ENCODE measurements at regions not wholly inside any gene's neighbourhood (a gene's known extent, or its start where the extent isn't known, plus 50 kb on each side); places are given as distances from the start of the nearest gene placed in this dataset.

DNA sequence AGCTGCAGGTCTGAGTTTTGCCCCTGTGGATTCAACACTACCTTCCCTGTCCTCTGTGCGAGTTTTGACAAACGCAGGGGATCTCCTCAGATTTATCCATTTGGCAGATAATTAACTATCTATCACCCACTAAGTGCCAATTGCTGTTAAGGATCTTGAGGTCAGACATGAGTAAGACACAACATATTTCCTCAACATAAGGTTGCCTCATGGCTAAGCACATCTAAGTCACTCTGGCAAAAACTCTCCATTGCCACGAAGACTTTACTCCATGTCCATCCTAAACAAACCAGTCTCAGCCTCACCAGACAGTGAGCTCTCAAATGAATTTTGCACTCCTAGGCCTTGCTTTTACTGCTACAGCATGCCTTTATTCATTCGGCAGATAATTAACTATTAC, 408.4 kb downstream of the MAFB start:
- ChIA-PET CTCF (no interaction called here), POLR2A (no interaction called here)
- Histone ChIP-seq H2AFZ (ENCODE audit: low read depth, low read length) (no peak overlapping the region), H3K9me3 (replicated peaks; ENCODE audit: control insufficient read depth, insufficient read depth, low read length) (no peaks in the 10 kb centered on the region), H4K20me1 (replicated peaks; ENCODE audit: control insufficient read depth, extremely low read depth, insufficient read depth, low read length) (no peaks in the 10 kb centered on the region), H3K9me1 (replicated peaks; ENCODE audit: control insufficient read depth, extremely low read depth, insufficient read depth, low read length) (no peaks in the 10 kb centered on the region), H3K36me3 (ENCODE audit: control insufficient read depth in 2 of 2, extremely low read depth in 1 of 2, insufficient read depth in 2 of 2, low read length in 2 of 2) (no peaks in the 10 kb centered on the region), H3K4me1 (ENCODE audit: control insufficient read depth, extremely low read depth, insufficient read depth, low read length) (peaks cover 3% of the 10 kb centered on the region), H3K27ac (ENCODE audit: insufficient read depth, low read depth, low read length) (no peak overlapping the region), H3K4me3 (replicated peaks in 1 of 3; ENCODE audit: insufficient read depth in 1 of 3, low read depth in 1 of 3, low read length in 3 of 3) (no peak overlapping the region), H3K27me3 (ENCODE audit: control insufficient read depth in 2 of 2, insufficient read depth in 2 of 2, low read length in 2 of 2) (no peaks in the 10 kb centered on the region), H3K4me2 (ENCODE audit: insufficient read depth, low read length) (no peak overlapping the region), H3K9ac (replicated peaks; ENCODE audit: extremely low read depth, insufficient read depth, low read length) (no peak overlapping the region), H3K79me2 (ENCODE audit: control insufficient read depth, insufficient read depth, low read length) (no peaks in the 10 kb centered on the region)
- TF ChIP-seq JUN (IDR thresholded peaks at IDR 0.05; ENCODE audit: borderline replicate concordance, insufficient read depth, insufficient read length, low read depth), result no peak
- TF ChIP-seq, protein P1, sequence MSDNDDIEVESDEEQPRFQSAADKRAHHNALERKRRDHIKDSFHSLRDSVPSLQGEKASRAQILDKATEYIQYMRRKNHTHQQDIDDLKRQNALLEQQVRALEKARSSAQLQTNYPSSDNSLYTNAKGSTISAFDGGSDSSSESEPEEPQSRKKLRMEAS (IDR thresholded peaks at IDR 0.05; ENCODE audit: insufficient read depth, insufficient read length), result no peak
- TF ChIP-seq EZH2 (IDR thresholded peaks at IDR 0.05; ENCODE audit: borderline replicate concordance, low read depth, low read length, severe bottlenecking), result no peak
- no peak for TF ChIP-seq POLR2AphosphoS5 (IDR thresholded peaks at IDR 0.05; ENCODE audit: insufficient read depth, low read depth, low read length)
- TF ChIP-seq, protein P2, sequence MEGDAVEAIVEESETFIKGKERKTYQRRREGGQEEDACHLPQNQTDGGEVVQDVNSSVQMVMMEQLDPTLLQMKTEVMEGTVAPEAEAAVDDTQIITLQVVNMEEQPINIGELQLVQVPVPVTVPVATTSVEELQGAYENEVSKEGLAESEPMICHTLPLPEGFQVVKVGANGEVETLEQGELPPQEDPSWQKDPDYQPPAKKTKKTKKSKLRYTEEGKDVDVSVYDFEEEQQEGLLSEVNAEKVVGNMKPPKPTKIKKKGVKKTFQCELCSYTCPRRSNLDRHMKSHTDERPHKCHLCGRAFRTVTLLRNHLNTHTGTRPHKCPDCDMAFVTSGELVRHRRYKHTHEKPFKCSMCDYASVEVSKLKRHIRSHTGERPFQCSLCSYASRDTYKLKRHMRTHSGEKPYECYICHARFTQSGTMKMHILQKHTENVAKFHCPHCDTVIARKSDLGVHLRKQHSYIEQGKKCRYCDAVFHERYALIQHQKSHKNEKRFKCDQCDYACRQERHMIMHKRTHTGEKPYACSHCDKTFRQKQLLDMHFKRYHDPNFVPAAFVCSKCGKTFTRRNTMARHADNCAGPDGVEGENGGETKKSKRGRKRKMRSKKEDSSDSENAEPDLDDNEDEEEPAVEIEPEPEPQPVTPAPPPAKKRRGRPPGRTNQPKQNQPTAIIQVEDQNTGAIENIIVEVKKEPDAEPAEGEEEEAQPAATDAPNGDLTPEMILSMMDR (IDR thresholded peaks at IDR 0.05; ENCODE audit: extremely low read depth in 1 of 2, insufficient read depth in 1 of 2, low read depth in 1 of 2, low read length in 2 of 2), result no peak
- no peak for TF ChIP-seq MYC (IDR thresholded peaks at IDR 0.05; ENCODE audit: low read depth, low read length)
- TF ChIP-seq FOS (IDR thresholded peaks at IDR 0.05; ENCODE audit: borderline replicate concordance, insufficient read depth, low read length), result no peak
- TF ChIP-seq GATA2 (IDR thresholded peaks at IDR 0.05; ENCODE audit: insufficient read depth, insufficient read length, low read depth, low read length), result no peak
- no peak for TF ChIP-seq POLR2A (IDR thresholded peaks at IDR 0.05; ENCODE audit: low read depth, low read length)
- DNase-seq (ENCODE audit: low read depth, low spot score), result no peak
- dilution Hi-C loops (cut with MboI; ENCODE audit: extremely low pct_ligation_motif_present, low sequenced_read_pairs) (no loop called here), intact Hi-C loops (cut with micrococcal nuclease) (no loop called here)
- FAIRE-seq, result no peak
- BruUV-seq (replicated peaks), result no TSS peak
